LNCaP clone FGC (cell line): ENCODE measurements at regions not wholly inside any gene's neighbourhood (a gene's known extent, or its start where the extent isn't known, plus 50 kb on each side); places are given as distances from the start of the nearest gene placed in this dataset.

Experiments used
- DNase-seq: peaks from one replicate; pipeline ENCODE4 v3.0.0-alpha.2; 2011; ENCODE audit warnings: low read depth
- H3K4me3 ChIP-seq: 2 replicates; pipeline ENCODE4 v1.5.1; 2011; ENCODE audit warnings: mild to moderate bottlenecking, low read depth, low read length, control low read depth
- TF ChIP-seq, protein P1 (sequence below): IDR thresholded peaks from 2 replicates; pipeline ENCODE4 v1.5.1; 2012; ENCODE audit warnings: mild to moderate bottlenecking; ENCODE audit not compliant: control insufficient read depth, insufficient read depth; ENCODE audit errors: extremely low read depth

DNA sequence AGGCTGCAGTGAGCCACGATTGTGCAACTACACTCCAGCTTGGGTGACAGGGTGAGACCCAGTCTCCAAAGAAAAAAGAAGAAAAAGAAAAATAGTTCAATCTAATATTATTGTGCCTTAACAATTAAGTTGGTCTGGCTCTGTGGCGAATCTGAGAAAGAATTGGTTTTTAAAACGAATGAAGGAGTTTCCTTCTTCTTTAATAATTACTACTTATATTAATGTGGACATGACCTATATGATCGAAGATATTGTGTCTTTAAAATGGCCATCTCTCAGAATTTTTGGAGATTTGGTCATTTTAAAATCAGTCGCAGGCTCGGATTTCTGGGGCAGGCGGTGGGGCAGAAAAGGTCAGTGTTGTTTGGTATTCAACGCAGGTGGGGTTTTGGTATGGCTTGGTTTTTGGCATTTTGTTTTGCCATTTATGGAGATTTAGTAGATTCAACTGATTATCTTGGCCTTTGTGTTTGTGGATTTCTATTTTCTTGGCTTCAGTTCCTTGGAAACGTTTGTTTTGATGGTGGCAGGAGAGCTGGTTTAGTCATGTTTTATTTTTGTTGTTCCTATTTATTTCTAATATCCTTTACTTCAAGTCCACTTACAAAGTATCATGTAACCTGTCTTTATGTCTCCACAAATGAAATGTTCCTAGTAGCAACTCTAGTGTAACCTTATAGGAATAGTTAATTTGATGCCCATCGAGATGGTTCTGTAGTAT, 178.8 kb upstream of the MKLN1 start:
- DNase-seq, result no peak
- TF ChIP-seq, protein P1, sequence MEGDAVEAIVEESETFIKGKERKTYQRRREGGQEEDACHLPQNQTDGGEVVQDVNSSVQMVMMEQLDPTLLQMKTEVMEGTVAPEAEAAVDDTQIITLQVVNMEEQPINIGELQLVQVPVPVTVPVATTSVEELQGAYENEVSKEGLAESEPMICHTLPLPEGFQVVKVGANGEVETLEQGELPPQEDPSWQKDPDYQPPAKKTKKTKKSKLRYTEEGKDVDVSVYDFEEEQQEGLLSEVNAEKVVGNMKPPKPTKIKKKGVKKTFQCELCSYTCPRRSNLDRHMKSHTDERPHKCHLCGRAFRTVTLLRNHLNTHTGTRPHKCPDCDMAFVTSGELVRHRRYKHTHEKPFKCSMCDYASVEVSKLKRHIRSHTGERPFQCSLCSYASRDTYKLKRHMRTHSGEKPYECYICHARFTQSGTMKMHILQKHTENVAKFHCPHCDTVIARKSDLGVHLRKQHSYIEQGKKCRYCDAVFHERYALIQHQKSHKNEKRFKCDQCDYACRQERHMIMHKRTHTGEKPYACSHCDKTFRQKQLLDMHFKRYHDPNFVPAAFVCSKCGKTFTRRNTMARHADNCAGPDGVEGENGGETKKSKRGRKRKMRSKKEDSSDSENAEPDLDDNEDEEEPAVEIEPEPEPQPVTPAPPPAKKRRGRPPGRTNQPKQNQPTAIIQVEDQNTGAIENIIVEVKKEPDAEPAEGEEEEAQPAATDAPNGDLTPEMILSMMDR, result no peak
- no peak overlapping the region for H3K4me3 ChIP-seq

DNA sequence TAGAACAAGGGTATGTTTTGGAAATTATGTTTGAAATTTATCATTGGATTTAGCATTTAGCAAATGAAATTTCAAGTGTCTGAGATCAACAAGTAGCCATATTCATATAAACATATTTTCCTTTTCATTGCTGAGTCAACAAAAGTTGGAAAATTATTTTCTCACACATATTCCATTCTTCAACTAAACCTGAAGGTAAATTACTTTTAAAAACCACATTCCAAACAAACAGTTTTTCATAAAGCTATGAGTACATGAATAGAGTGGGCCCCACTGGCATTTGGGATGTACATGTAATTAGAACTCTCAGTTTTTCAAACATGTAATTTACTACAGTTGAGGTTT, 178.3 kb upstream of the MKLN1 start:
- DNase-seq, result no peak
- no peak overlapping the region for H3K4me3 ChIP-seq
- TF ChIP-seq, protein P1, result no peak

- DNase-seq, result no peak
- TF ChIP-seq, protein P1, result no peak
- H3K4me3 ChIP-seq, result no peak overlapping the region
Observed at GRCh38 chr7:131149840-131150239, 177.8 kb upstream of the MKLN1 start.

- TF ChIP-seq, protein P1, result no peak
- no peak overlapping the region for H3K4me3 ChIP-seq
- no peak for DNase-seq
Observed at GRCh38 chr7:131151034-131151433, 176.6 kb upstream of the MKLN1 start.

DNA sequence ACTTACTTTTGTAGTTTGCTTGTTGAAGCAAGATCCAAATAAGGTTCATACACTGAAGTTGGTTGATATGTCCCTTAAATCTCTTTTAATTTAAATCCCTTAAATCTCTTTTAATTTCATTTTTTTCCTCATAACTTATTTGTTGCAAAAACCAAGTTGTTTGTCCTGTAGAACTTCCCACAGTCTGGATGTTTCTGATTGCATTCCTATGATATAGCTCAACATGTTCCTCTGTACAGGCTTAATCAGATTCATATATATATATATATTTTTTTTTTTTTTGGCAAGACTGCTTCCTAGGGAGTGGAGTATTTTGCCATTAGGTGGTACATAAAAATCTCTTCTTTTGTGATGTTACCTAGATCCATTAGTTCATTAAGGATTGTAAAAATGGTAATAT, 174.9 kb upstream of the MKLN1 start:
- TF ChIP-seq, protein P1, result no peak
- no peak for DNase-seq

GRCh38 chr7:131154380-131154779, 173.3 kb upstream of the MKLN1 start:
- TF ChIP-seq, protein P1, result no peak
- DNase-seq, result no peak
- no peak overlapping the region for H3K4me3 ChIP-seq

More for the DNA sequence above, 174.9 kb upstream of the MKLN1 start:
- H3K4me3 ChIP-seq, result no peak overlapping the region
